ENCODE measurements at regions not wholly inside any gene's neighbourhood (a gene's known extent, or its start where the extent isn't known, plus 50 kb on each side); places are given as distances from the start of the nearest gene placed in this dataset.

GRCh38 chr1:232579958-232580941, 49.7 kb downstream of the SIPA1L2 start:
- no peaks in the 10 kb centered on the region for H3K27me3 ChIP-seq
- TF ChIP-seq POLR2AphosphoS5 (IDR thresholded peaks at IDR 0.05; ENCODE audit: insufficient read depth in 1 of 2, low read depth in 1 of 2) (no peak), POLR2A (IDR thresholded peaks at IDR 0.05) (no peak), CTCF (IDR thresholded peaks at IDR 0.05) (no peak)
- H3K4me3 ChIP-seq = no peak overlapping the region
- no peaks in the 10 kb centered on the region for H3K36me3 ChIP-seq
- no peak for DNase-seq (ENCODE audit: extremely low spot score in 2 of 2)
- H3K9me3 ChIP-seq = no peaks in the 10 kb centered on the region
- intact Hi-C loops (cut with DNase I) = no loop called here
- H3K4me1 ChIP-seq = no peaks in the 10 kb centered on the region
- no peak overlapping the region for H3K27ac ChIP-seq

- no peaks in the 10 kb centered on the region for H3K4me1 ChIP-seq
- TF ChIP-seq POLR2A (IDR thresholded peaks at IDR 0.05) (no peak), CTCF (IDR thresholded peaks at IDR 0.05) (no peak), POLR2AphosphoS5 (IDR thresholded peaks at IDR 0.05; ENCODE audit: insufficient read depth in 1 of 2, low read depth in 1 of 2) (no peak)
- DNase-seq (ENCODE audit: extremely low spot score in 2 of 2) = no peak
- H3K27ac ChIP-seq = no peak overlapping the region
- H3K36me3 ChIP-seq = no peaks in the 10 kb centered on the region
- no peaks in the 10 kb centered on the region for H3K27me3 ChIP-seq
- intact Hi-C loops (cut with DNase I) = no loop called here
- H3K9me3 ChIP-seq = no peaks in the 10 kb centered on the region
- H3K4me3 ChIP-seq = no peak overlapping the region
These were observed 50.5 kb downstream of the SIPA1L2 start for GRCh38 chr1:232579466-232579865.

GRCh38 chr1:232578651-232579195, 51.2 kb downstream of the SIPA1L2 start:
- no peak overlapping the region for H3K27ac ChIP-seq

GRCh38 chr1:232577772-232578171, 52.2 kb downstream of the SIPA1L2 start:
- no peak for DNase-seq (ENCODE audit: extremely low spot score in 2 of 2)
- Histone ChIP-seq H3K27ac (no peak overlapping the region), H3K9me3 (no peaks in the 10 kb centered on the region), H3K4me3 (no peak overlapping the region), H3K4me1 (no peaks in the 10 kb centered on the region), H3K27me3 (no peaks in the 10 kb centered on the region), H3K36me3 (no peaks in the 10 kb centered on the region)
- intact Hi-C loops (cut with DNase I) = no loop called here
- TF ChIP-seq POLR2A (IDR thresholded peaks at IDR 0.05) (no peak), POLR2AphosphoS5 (IDR thresholded peaks at IDR 0.05; ENCODE audit: insufficient read depth in 1 of 2, low read depth in 1 of 2) (no peak), CTCF (IDR thresholded peaks at IDR 0.05) (no peak)

More at GRCh38 chr1:232578651-232579195, 51.2 kb downstream of the SIPA1L2 start:
- Histone ChIP-seq H3K9me3 (no peaks in the 10 kb centered on the region), H3K27me3 (no peaks in the 10 kb centered on the region), H3K4me3 (no peak overlapping the region), H3K4me1 (no peaks in the 10 kb centered on the region), H3K36me3 (no peaks in the 10 kb centered on the region)
- no peak for DNase-seq (ENCODE audit: extremely low spot score in 2 of 2)
- intact Hi-C loops (cut with DNase I) = no loop called here
- TF ChIP-seq CTCF (IDR thresholded peaks at IDR 0.05) = no peak
- peak in 1 of 2 donors; percentile 9 for TF ChIP-seq POLR2AphosphoS5 (IDR thresholded peaks at IDR 0.05; ENCODE audit: insufficient read depth in 1 of 2, low read depth in 1 of 2)

GRCh38 chr1:232576537-232576936, 53.4 kb downstream of the SIPA1L2 start:
- no peaks in the 10 kb centered on the region for H3K27me3 ChIP-seq
- no peaks in the 10 kb centered on the region for H3K9me3 ChIP-seq
- H3K36me3 ChIP-seq = no peaks in the 10 kb centered on the region
- intact Hi-C loops (cut with DNase I) = no loop called here
- no peak for TF ChIP-seq POLR2AphosphoS5 (IDR thresholded peaks at IDR 0.05; ENCODE audit: insufficient read depth in 1 of 2, low read depth in 1 of 2)
- no peak for TF ChIP-seq POLR2A (IDR thresholded peaks at IDR 0.05)
- TF ChIP-seq CTCF (IDR thresholded peaks at IDR 0.05) = no peak
- no peak for DNase-seq (ENCODE audit: extremely low spot score in 2 of 2)
- no peaks in the 10 kb centered on the region for H3K4me1 ChIP-seq
- H3K27ac ChIP-seq = no peak overlapping the region
- H3K4me3 ChIP-seq = no peak overlapping the region

Data from vagina (tissue), 2 donors.